ENCODE measurements at regions not wholly inside any gene's neighbourhood (a gene's known extent, or its start where the extent isn't known, plus 50 kb on each side); places are given as distances from the start of the nearest gene placed in this dataset.

DNA sequence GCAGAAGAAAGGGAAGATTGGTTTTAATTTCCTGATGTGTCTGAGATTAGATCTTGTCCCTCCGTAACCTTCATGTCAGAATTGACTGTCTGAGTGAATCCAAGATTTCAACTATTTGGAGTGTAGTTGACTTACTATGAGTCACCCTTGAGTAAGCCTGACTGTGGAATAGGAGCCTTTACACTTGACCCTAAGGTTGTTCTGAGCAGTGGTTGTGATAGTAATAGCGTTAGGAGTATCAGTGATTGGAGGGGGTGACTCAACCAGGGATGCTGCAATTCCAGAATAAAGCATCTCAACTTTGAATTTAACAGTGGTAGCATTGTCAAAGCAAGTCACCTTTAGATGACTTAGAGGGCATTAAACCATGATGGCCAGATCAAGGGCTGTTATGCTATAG lies 979.5 kb upstream of the FAM98A start:
- H4K20me1 ChIP-seq (ENCODE audit: insufficient read depth), result no peaks in the 10 kb centered on the region
- no peak overlapping the region for H3K27ac ChIP-seq (ENCODE audit: low read length)
- no peaks in the 10 kb centered on the region for H3K9me2 ChIP-seq (ENCODE audit: insufficient read depth, low read length)
- H3K4me2 ChIP-seq (ENCODE audit: low read length), result no peak overlapping the region
- no peaks in the 10 kb centered on the region for H3K9me3 ChIP-seq (ENCODE audit: low read length)
- no peak overlapping the region for H3K4me3 ChIP-seq (ENCODE audit: low read length)
- no peak overlapping the region for H3K9ac ChIP-seq (ENCODE audit: low read length)
- no peak overlapping the region for H2AFZ ChIP-seq (ENCODE audit: low read depth, low read length)
- no peaks in the 10 kb centered on the region for H3K79me2 ChIP-seq (replicated peaks; ENCODE audit: insufficient read depth, low read length)
- no peaks in the 10 kb centered on the region for H3K36me3 ChIP-seq (ENCODE audit: insufficient read depth, low read length)
- H3K27me3 ChIP-seq (ENCODE audit: insufficient read depth, low read depth, low read length), result no peaks in the 10 kb centered on the region
- no peak for TF ChIP-seq SMC3 (conservative IDR thresholded peaks at IDR 0.05; ENCODE audit: poor library complexity)
- TF ChIP-seq TAF1 (IDR thresholded peaks at IDR 0.05; ENCODE audit: low read depth), result no peak
- no peak for TF ChIP-seq EZH2 (IDR thresholded peaks at IDR 0.05; ENCODE audit: borderline replicate concordance, insufficient read depth, low read length, poor library complexity, severe bottlenecking)
- no peak for TF ChIP-seq MXI1 (conservative IDR thresholded peaks at IDR 0.05; ENCODE audit: poor library complexity, severe bottlenecking)
- no peak for TF ChIP-seq EP300 (conservative IDR thresholded peaks at IDR 0.05; ENCODE audit: poor library complexity, severe bottlenecking)
- TF ChIP-seq RAD21 (conservative IDR thresholded peaks at IDR 0.05), result no peak
- TF ChIP-seq POLR2AphosphoS5 (IDR thresholded peaks at IDR 0.05), result no peak
- TF ChIP-seq, protein P1, sequence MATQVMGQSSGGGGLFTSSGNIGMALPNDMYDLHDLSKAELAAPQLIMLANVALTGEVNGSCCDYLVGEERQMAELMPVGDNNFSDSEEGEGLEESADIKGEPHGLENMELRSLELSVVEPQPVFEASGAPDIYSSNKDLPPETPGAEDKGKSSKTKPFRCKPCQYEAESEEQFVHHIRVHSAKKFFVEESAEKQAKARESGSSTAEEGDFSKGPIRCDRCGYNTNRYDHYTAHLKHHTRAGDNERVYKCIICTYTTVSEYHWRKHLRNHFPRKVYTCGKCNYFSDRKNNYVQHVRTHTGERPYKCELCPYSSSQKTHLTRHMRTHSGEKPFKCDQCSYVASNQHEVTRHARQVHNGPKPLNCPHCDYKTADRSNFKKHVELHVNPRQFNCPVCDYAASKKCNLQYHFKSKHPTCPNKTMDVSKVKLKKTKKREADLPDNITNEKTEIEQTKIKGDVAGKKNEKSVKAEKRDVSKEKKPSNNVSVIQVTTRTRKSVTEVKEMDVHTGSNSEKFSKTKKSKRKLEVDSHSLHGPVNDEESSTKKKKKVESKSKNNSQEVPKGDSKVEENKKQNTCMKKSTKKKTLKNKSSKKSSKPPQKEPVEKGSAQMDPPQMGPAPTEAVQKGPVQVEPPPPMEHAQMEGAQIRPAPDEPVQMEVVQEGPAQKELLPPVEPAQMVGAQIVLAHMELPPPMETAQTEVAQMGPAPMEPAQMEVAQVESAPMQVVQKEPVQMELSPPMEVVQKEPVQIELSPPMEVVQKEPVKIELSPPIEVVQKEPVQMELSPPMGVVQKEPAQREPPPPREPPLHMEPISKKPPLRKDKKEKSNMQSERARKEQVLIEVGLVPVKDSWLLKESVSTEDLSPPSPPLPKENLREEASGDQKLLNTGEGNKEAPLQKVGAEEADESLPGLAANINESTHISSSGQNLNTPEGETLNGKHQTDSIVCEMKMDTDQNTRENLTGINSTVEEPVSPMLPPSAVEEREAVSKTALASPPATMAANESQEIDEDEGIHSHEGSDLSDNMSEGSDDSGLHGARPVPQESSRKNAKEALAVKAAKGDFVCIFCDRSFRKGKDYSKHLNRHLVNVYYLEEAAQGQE (IDR thresholded peaks at IDR 0.05; ENCODE audit: borderline replicate concordance), result no peak
- TF ChIP-seq, protein P2, sequence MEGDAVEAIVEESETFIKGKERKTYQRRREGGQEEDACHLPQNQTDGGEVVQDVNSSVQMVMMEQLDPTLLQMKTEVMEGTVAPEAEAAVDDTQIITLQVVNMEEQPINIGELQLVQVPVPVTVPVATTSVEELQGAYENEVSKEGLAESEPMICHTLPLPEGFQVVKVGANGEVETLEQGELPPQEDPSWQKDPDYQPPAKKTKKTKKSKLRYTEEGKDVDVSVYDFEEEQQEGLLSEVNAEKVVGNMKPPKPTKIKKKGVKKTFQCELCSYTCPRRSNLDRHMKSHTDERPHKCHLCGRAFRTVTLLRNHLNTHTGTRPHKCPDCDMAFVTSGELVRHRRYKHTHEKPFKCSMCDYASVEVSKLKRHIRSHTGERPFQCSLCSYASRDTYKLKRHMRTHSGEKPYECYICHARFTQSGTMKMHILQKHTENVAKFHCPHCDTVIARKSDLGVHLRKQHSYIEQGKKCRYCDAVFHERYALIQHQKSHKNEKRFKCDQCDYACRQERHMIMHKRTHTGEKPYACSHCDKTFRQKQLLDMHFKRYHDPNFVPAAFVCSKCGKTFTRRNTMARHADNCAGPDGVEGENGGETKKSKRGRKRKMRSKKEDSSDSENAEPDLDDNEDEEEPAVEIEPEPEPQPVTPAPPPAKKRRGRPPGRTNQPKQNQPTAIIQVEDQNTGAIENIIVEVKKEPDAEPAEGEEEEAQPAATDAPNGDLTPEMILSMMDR (IDR thresholded peaks at IDR 0.05; ENCODE audit: poor library complexity, severe bottlenecking), result no peak
- H3F3A ChIP-seq (ENCODE audit: insufficient read depth, low read length, poor library complexity, severe bottlenecking), result no peaks in the 10 kb centered on the region

DNA sequence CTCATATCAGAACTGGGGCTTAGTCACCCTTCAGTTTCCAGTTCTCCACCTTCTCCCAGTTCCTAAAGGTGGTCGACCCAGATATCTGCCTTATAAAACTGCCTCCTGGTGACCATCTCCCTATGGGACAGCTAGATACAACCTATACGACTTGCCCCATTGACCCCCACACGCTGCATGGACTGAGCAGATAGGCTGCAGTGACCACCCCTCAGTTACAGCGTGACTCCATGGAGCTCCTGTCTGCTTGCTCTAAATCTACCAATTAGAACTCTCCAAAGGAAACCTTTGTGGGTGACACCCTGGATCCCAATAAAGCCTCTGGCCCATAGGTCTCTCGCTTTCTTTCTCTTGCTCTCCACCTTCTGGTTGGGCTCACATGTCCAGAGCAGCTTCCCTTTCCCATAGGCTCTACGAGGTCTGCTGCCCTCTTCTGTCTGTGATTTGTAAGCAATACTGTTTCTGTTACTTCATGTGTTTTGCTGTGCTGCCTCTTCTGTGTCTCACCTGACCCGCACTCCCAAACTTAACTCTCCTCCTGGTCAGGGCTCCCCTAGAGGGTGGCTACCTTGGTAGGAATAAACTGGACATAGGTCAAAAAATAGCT lies 971.3 kb upstream of the FAM98A start:
- Histone ChIP-seq H3K9me2 (ENCODE audit: insufficient read depth, low read length) (no peaks in the 10 kb centered on the region), H4K20me1 (ENCODE audit: insufficient read depth) (no peaks in the 10 kb centered on the region), H3F3A (ENCODE audit: insufficient read depth, low read length, poor library complexity, severe bottlenecking) (no peaks in the 10 kb centered on the region), H3K27ac (ENCODE audit: low read length) (no peak overlapping the region), H3K4me3 (ENCODE audit: low read length) (no peak overlapping the region), H3K9ac (ENCODE audit: low read length) (no peak overlapping the region), H3K4me2 (ENCODE audit: low read length) (no peak overlapping the region), H3K27me3 (ENCODE audit: insufficient read depth, low read depth, low read length) (no peaks in the 10 kb centered on the region), H3K79me2 (replicated peaks; ENCODE audit: insufficient read depth, low read length) (no peaks in the 10 kb centered on the region), H3K36me3 (ENCODE audit: insufficient read depth, low read length) (no peaks in the 10 kb centered on the region), H3K9me3 (ENCODE audit: low read length) (no peaks in the 10 kb centered on the region), H2AFZ (ENCODE audit: low read depth, low read length) (no peak overlapping the region)
- TF ChIP-seq TAF1 (IDR thresholded peaks at IDR 0.05; ENCODE audit: low read depth) (no peak), SMC3 (conservative IDR thresholded peaks at IDR 0.05; ENCODE audit: poor library complexity) (no peak), EZH2 (IDR thresholded peaks at IDR 0.05; ENCODE audit: borderline replicate concordance, insufficient read depth, low read length, poor library complexity, severe bottlenecking) (no peak), POLR2AphosphoS5 (IDR thresholded peaks at IDR 0.05) (no peak), RAD21 (conservative IDR thresholded peaks at IDR 0.05) (no peak)
- TF ChIP-seq, protein P2 (IDR thresholded peaks at IDR 0.05; ENCODE audit: poor library complexity, severe bottlenecking), result no peak
- TF ChIP-seq, protein P1 (IDR thresholded peaks at IDR 0.05; ENCODE audit: borderline replicate concordance), result no peak
